MCF 10A (cell line): ENCODE measurements at regions not wholly inside any gene's neighbourhood (a gene's known extent, or its start where the extent isn't known, plus 50 kb on each side); places are given as distances from the start of the nearest gene placed in this dataset.
"Not testable (repeated sequence)": the region's sequence is repeated elsewhere in the genome, so short reads cannot be mapped to it uniquely, and the experiment has no call there.

ENCODE experiments used
- BruUV-seq: library from RNA; stranded (reverse); fragments of 400-500 nt; replicated peaks from 2 replicates; lab custom pipeline; 2021; lab: Mats Ljungman, UMichigan
- CTCF ChIA-PET: fragments of 300-600 bp; sonication (Branson Sonifier 250); formaldehyde crosslinking; extraction: SDS; loops from one replicate; lab custom pipeline; 2021; ENCODE audit warnings: antibody characterized with exemption, inconsistent platforms; lab: Yijun Ruan, JAX
- POLR2A ChIA-PET: fragments of 300-600, 350-650 bp; sonication (Branson Sonifier 250); formaldehyde crosslinking; extraction: SDS; loops from one replicate; lab custom pipeline; 2020; ENCODE audit warnings: antibody characterized with exemption, inconsistent platforms; lab: Yijun Ruan, JAX
- DNase-seq: peaks from one replicate; pipeline ENCODE4 v3.0.0-alpha.2; 2018; ENCODE audit not compliant: unreplicated experiment
- H3K27ac Mint-ChIP-seq: one replicate; pipeline ENCODE4 v1.8.0; 2022; ENCODE audit warnings: mild to moderate bottlenecking, low read depth, mixed read lengths; ENCODE audit not compliant: unreplicated experiment
- H3K27me3 Mint-ChIP-seq: one replicate; pipeline ENCODE4 v1.8.0; 2022; ENCODE audit warnings: mixed read lengths; ENCODE audit not compliant: insufficient read depth, unreplicated experiment
- H3K36me3 Mint-ChIP-seq: one replicate; pipeline ENCODE4 v1.8.0; 2022; ENCODE audit warnings: mild to moderate bottlenecking, moderate library complexity, mixed read lengths; ENCODE audit not compliant: insufficient read depth, unreplicated experiment
- H3K4me1 Mint-ChIP-seq: one replicate; pipeline ENCODE4 v1.8.0; 2022; ENCODE audit warnings: mixed read lengths; ENCODE audit not compliant: insufficient read depth, unreplicated experiment
- H3K4me3 Mint-ChIP-seq: one replicate; pipeline ENCODE4 v1.8.0; 2022; ENCODE audit warnings: mild to moderate bottlenecking, moderate library complexity, mixed read lengths; ENCODE audit not compliant: unreplicated experiment
- H3K9me3 Mint-ChIP-seq: one replicate; pipeline ENCODE4 v1.8.0; 2022; ENCODE audit warnings: mixed read lengths; ENCODE audit not compliant: unreplicated experiment
- CTCF ChIP-seq: fragments of 200-600 bp; IDR thresholded peaks from one replicate; pipeline ENCODE4 v1.8.0; 2022; ENCODE audit warnings: antibody characterized with exemption, mild to moderate bottlenecking; ENCODE audit not compliant: unreplicated experiment
- intact Hi-C: fragments of 100-400 bp; cut with micrococcal nuclease; formaldehyde crosslinking; loops from 2 replicates; pipeline ENCODE4 v1.14.1; 2022

- Mint-ChIP-seq H3K27me3 (no peaks in the 10 kb centered on the region), H3K4me1 (no peaks in the 10 kb centered on the region), H3K4me3 (no peak overlapping the region), H3K27ac (no peak overlapping the region), H3K36me3 (no peaks in the 10 kb centered on the region), H3K9me3 (no peaks in the 10 kb centered on the region)
- intact Hi-C loops, result no loop called here
- no peak for DNase-seq
- POLR2A ChIA-PET, result no interaction called here
- BruUV-seq, result no TSS peak
- no peak for TF ChIP-seq CTCF
- CTCF ChIA-PET, result no interaction called here
Measured at GRCh38 chr21:17119466-17120297, 393.2 kb upstream of the CXADR start.

GRCh38 chr21:17127395-17127794, 385.4 kb upstream of the CXADR start:
- H3K27ac Mint-ChIP-seq, POLR2A ChIA-PET, H3K9me3 Mint-ChIP-seq, BruUV-seq, H3K36me3 Mint-ChIP-seq, CTCF ChIA-PET, DNase-seq, H3K27me3 Mint-ChIP-seq, H3K4me3 Mint-ChIP-seq, H3K4me1 Mint-ChIP-seq, intact Hi-C loops: not testable (repeated sequence)

GRCh38 chr21:17128132-17128531, 384.7 kb upstream of the CXADR start:
- ChIA-PET CTCF (interaction anchor here (1.2 kb wide), 1 partner anchor 15 kb away, joined by 4 read pairs; no protein-coding TSS in a partner anchor), POLR2A (no interaction called here)
- DNase-seq, result no peak
- no peak for TF ChIP-seq CTCF
- H3K4me1 Mint-ChIP-seq, result no peaks in the 10 kb centered on the region
- no TSS peak for BruUV-seq
- H3K27ac Mint-ChIP-seq, result no peak overlapping the region
- H3K36me3 Mint-ChIP-seq, result no peaks in the 10 kb centered on the region
- H3K9me3 Mint-ChIP-seq, result no peaks in the 10 kb centered on the region
- intact Hi-C loops, result no loop called here
- H3K27me3 Mint-ChIP-seq, result no peaks in the 10 kb centered on the region
- no peak overlapping the region for H3K4me3 Mint-ChIP-seq

- H3K9me3 Mint-ChIP-seq, DNase-seq, CTCF ChIA-PET, H3K4me1 Mint-ChIP-seq, H3K36me3 Mint-ChIP-seq, H3K27me3 Mint-ChIP-seq, BruUV-seq, intact Hi-C loops: not testable (repeated sequence)
- peak overlapping the region; percentile 50 for H3K27ac Mint-ChIP-seq
- POLR2A ChIA-PET, result interaction anchor here (0.6 kb wide), 1 partner anchor 628 kb away, joined by 3 read pairs; no protein-coding TSS in a partner anchor
- peak overlapping the region; percentile 73 for H3K4me3 Mint-ChIP-seq
Measured at GRCh38 chr21:17139159-17139558, 373.7 kb upstream of the CXADR start.

- peak; percentile 44 for DNase-seq
- no peaks in the 10 kb centered on the region for H3K27me3 Mint-ChIP-seq
- no peaks in the 10 kb centered on the region for H3K36me3 Mint-ChIP-seq
- ChIA-PET CTCF (no interaction called here), POLR2A (no interaction called here)
- H3K27ac Mint-ChIP-seq, result peak overlapping the region; percentile 50
- peaks cover 5% of the 10 kb centered on the region for H3K4me1 Mint-ChIP-seq
- peak overlapping the region; percentile 73 for H3K4me3 Mint-ChIP-seq
- intact Hi-C loops, result no loop called here
- no TSS peak for BruUV-seq
- H3K9me3 Mint-ChIP-seq, result no peaks in the 10 kb centered on the region
- no peak for TF ChIP-seq CTCF
Measured at GRCh38 chr21:17139696-17140095, 373.1 kb upstream of the CXADR start.
